ENCODE measurements at regions not wholly inside any gene's neighbourhood (a gene's known extent, or its start where the extent isn't known, plus 50 kb on each side); places are given as distances from the start of the nearest gene placed in this dataset.

DNA sequence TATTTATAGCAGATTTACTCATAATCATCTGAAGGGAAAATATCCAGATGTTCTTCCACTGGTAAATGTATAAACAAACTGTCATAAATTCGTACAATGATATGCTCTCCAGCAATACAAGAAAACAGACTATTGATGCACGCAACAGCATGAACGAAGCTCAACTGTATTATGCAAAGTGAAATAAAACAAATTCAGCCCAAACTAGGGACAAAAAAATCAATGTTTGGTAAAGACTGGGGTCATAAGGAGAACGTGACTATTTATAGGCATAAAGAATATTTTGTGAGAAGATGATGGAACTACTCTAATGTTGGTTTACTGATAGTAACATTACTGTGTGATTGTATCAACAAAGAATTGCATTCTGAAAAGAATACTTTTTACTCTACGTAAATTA, 1276.7 kb upstream of the DDX18 start:
- TF ChIP-seq EZH2phosphoT487 (IDR thresholded peaks at IDR 0.05; ENCODE audit: borderline replicate concordance, low read length) (no peak), EZH2 (IDR thresholded peaks at IDR 0.05; ENCODE audit: low read length, unreplicated experiment) (no peak)
- TF ChIP-seq, protein P1, sequence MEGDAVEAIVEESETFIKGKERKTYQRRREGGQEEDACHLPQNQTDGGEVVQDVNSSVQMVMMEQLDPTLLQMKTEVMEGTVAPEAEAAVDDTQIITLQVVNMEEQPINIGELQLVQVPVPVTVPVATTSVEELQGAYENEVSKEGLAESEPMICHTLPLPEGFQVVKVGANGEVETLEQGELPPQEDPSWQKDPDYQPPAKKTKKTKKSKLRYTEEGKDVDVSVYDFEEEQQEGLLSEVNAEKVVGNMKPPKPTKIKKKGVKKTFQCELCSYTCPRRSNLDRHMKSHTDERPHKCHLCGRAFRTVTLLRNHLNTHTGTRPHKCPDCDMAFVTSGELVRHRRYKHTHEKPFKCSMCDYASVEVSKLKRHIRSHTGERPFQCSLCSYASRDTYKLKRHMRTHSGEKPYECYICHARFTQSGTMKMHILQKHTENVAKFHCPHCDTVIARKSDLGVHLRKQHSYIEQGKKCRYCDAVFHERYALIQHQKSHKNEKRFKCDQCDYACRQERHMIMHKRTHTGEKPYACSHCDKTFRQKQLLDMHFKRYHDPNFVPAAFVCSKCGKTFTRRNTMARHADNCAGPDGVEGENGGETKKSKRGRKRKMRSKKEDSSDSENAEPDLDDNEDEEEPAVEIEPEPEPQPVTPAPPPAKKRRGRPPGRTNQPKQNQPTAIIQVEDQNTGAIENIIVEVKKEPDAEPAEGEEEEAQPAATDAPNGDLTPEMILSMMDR (conservative IDR thresholded peaks at IDR 0.05; ENCODE audit: low read depth, low read length): no peak

All from PC-3 (cell line).